WTC11 (cell line): ENCODE measurements at regions not wholly inside any gene's neighbourhood (a gene's known extent, or its start where the extent isn't known, plus 50 kb on each side); places are given as distances from the start of the nearest gene placed in this dataset.

ENCODE experiments used
- ATAC-seq: fragments of 200-7000 bp; cut with Tn5 transposase; 2 replicates; pipeline ENCODE4 v1.10.0; 2021; ENCODE audit warnings: mild to moderate bottlenecking, moderate library complexity
- CTCF ChIA-PET: fragments of 300-600 bp; sonication (Branson Sonifier 250); formaldehyde crosslinking; loops from one replicate; lab custom pipeline; 2021; ENCODE audit warnings: antibody characterized with exemption; lab: Charles Lee
- POLR2A ChIA-PET: fragments of 350-600 bp; sonication (Branson Sonifier 250); formaldehyde crosslinking; loops from one replicate; lab custom pipeline; 2021; ENCODE audit warnings: antibody characterized with exemption; lab: Charles Lee
- DNase-seq: peaks from one replicate; pipeline ENCODE4 v3.0.0; 2021; ENCODE audit warnings: low spot score
- H3K27ac Mint-ChIP-seq: 2 replicates; pipeline ENCODE4 v1.8.0; 2021; ENCODE audit warnings: mixed read lengths
- H3K27me3 Mint-ChIP-seq: 2 replicates; pipeline ENCODE4 v1.8.0; 2021; ENCODE audit warnings: low read depth, mild to moderate bottlenecking, moderate library complexity, mixed read lengths
- H3K36me3 Mint-ChIP-seq: 2 replicates; pipeline ENCODE4 v1.8.0; 2021; ENCODE audit warnings: mixed read lengths
- H3K4me1 Mint-ChIP-seq: 2 replicates; pipeline ENCODE4 v1.8.0; 2022; ENCODE audit warnings: mixed read lengths
- H3K4me3 Mint-ChIP-seq: 2 replicates; pipeline ENCODE4 v1.8.0; 2021; ENCODE audit warnings: mild to moderate bottlenecking, moderate library complexity, mixed read lengths
- H3K9me3 Mint-ChIP-seq: 2 replicates; pipeline ENCODE4 v1.8.0; 2021; ENCODE audit warnings: mixed read lengths
- E2F4 ChIP-seq: sonication (generic); formaldehyde crosslinking; IDR thresholded peaks from 2 replicates; pipeline ENCODE4 v1.8.1; 2022; ENCODE audit warnings: low read depth, mild to moderate bottlenecking, moderate library complexity, missing genetic modification reagents, borderline replicate concordance
- EMX1 ChIP-seq: fragments of 250-450 bp; sonication (Bioruptor Pico); IDR thresholded peaks from 2 replicates; pipeline ENCODE4 v1.8.0; 2021; ENCODE audit warnings: mild to moderate bottlenecking
- ETV6 ChIP-seq: sonication (generic); formaldehyde crosslinking; IDR thresholded peaks from 2 replicates; pipeline ENCODE4 v1.8.1; 2022; ENCODE audit warnings: mild to moderate bottlenecking, missing genetic modification reagents
- FOXK1 ChIP-seq: sonication (generic); formaldehyde crosslinking; IDR thresholded peaks from 2 replicates; pipeline ENCODE4 v1.8.0; 2022; ENCODE audit warnings: mild to moderate bottlenecking, moderate library complexity, missing genetic modification reagents
- GABPB1 ChIP-seq: sonication (generic); formaldehyde crosslinking; IDR thresholded peaks from 2 replicates; pipeline ENCODE4 v1.8.1; 2023; ENCODE audit warnings: mild to moderate bottlenecking, missing genetic modification reagents
- GTF2I ChIP-seq: fragments of 250-450 bp; sonication (Bioruptor Pico); conservative IDR thresholded peaks from 2 replicates; pipeline ENCODE4 v1.4.0; 2021; ENCODE audit warnings: mild to moderate bottlenecking
- JAZF1 ChIP-seq: fragments of 250-450 bp; sonication (Bioruptor Pico); IDR thresholded peaks from 2 replicates; pipeline ENCODE4 v1.9.0; 2021; ENCODE audit warnings: moderate library complexity, mild to moderate bottlenecking, inconsistent platforms
- MAX ChIP-seq: sonication (generic); formaldehyde crosslinking; IDR thresholded peaks from 2 replicates; pipeline ENCODE4 v1.8.0; 2022; ENCODE audit warnings: mild to moderate bottlenecking, missing genetic modification reagents
- MYBL2 ChIP-seq: sonication (generic); formaldehyde crosslinking; IDR thresholded peaks from 2 replicates; pipeline ENCODE4 v1.8.1; 2023; ENCODE audit warnings: mild to moderate bottlenecking, moderate library complexity, missing genetic modification reagents
- NFATC4 ChIP-seq: fragments of 250-450 bp; sonication (Bioruptor Pico); IDR thresholded peaks from 2 replicates; pipeline ENCODE4 v1.9.0; 2021; ENCODE audit warnings: mild to moderate bottlenecking
- NR3C1 ChIP-seq: sonication (generic); formaldehyde crosslinking; conservative IDR thresholded peaks from 2 replicates; pipeline ENCODE4 v1.8.1; 2023; ENCODE audit warnings: low read depth, mild to moderate bottlenecking, missing genetic modification reagents
- RELA ChIP-seq: sonication (generic); formaldehyde crosslinking; IDR thresholded peaks from 2 replicates; pipeline ENCODE4 v1.8.1; 2022; ENCODE audit warnings: missing genetic modification reagents, mild to moderate bottlenecking, borderline replicate concordance
- SMAD3 ChIP-seq: sonication (generic); formaldehyde crosslinking; IDR thresholded peaks from 2 replicates; pipeline ENCODE4 v1.8.0; 2022; ENCODE audit warnings: missing genetic modification reagents, mild to moderate bottlenecking, borderline replicate concordance
- TP53 ChIP-seq: sonication (generic); formaldehyde crosslinking; IDR thresholded peaks from 2 replicates; pipeline ENCODE4 v1.8.1; 2023; ENCODE audit warnings: mild to moderate bottlenecking, missing genetic modification reagents
- ZNF232 ChIP-seq: sonication (generic); formaldehyde crosslinking; IDR thresholded peaks from 2 replicates; pipeline ENCODE4 v1.8.0; 2022; ENCODE audit warnings: mild to moderate bottlenecking, missing genetic modification reagents
- ZNF317 ChIP-seq: sonication (generic); formaldehyde crosslinking; IDR thresholded peaks from 2 replicates; pipeline ENCODE4 v1.8.1; 2023; ENCODE audit warnings: low read depth, mild to moderate bottlenecking, moderate library complexity, missing genetic modification reagents, borderline replicate concordance
- ZNF396 ChIP-seq: fragments of 250-450 bp; sonication (Bioruptor Pico); IDR thresholded peaks from 2 replicates; pipeline ENCODE4 v1.8.0; 2021; ENCODE audit warnings: mild to moderate bottlenecking, moderate library complexity, borderline replicate concordance
- ZNF416 ChIP-seq: fragments of 250-450 bp; sonication (Bioruptor Pico); IDR thresholded peaks from 2 replicates; pipeline ENCODE4 v1.9.0; 2021; ENCODE audit warnings: mild to moderate bottlenecking, inconsistent platforms
- ZNF423 ChIP-seq: fragments of 250-450 bp; sonication (Bioruptor Pico); IDR thresholded peaks from 2 replicates; pipeline ENCODE4 v2.1.2; 2022; ENCODE audit warnings: mild to moderate bottlenecking, moderate library complexity

- no peak for TF ChIP-seq TP53
- no peak for TF ChIP-seq MYBL2
- TF ChIP-seq SMAD3 (CRISPR knock-in tag): no peak
- TF ChIP-seq ZNF317 (CRISPR knock-in tag): no peak
- no peak for TF ChIP-seq ZNF396
- TF ChIP-seq GABPB1 (CRISPR knock-in tag): no peak
Measured at GRCh38 chr1:208631092-208631491, 386.9 kb upstream of the PLXNA2 start (continued).

GRCh38 chr1:208631506-208631905, 387.3 kb upstream of the PLXNA2 start:
- no peaks in the 10 kb centered on the region for H3K36me3 Mint-ChIP-seq
- no peak for TF ChIP-seq JAZF1
- no peak for TF ChIP-seq E2F4 (CRISPR knock-in tag)
- no peak for TF ChIP-seq EMX1 (CRISPR knock-in tag)
- no peak for TF ChIP-seq RELA (CRISPR knock-in tag)
- no peak for TF ChIP-seq ZNF232 (CRISPR knock-in tag)
- no peak for TF ChIP-seq ZNF423 (CRISPR knock-in tag)
- TF ChIP-seq ZNF416 (CRISPR knock-in tag): no peak
- TF ChIP-seq FOXK1: no peak
- TF ChIP-seq MYBL2: no peak
- no peak for TF ChIP-seq SMAD3 (CRISPR knock-in tag)
- no peak overlapping the region for H3K4me3 Mint-ChIP-seq
- H3K9me3 Mint-ChIP-seq: no peaks in the 10 kb centered on the region
- ChIA-PET CTCF (no interaction called here), POLR2A (no interaction called here)
- no peak for DNase-seq
- no peak overlapping the region for H3K27ac Mint-ChIP-seq
- no peaks in the 10 kb centered on the region for H3K27me3 Mint-ChIP-seq
- H3K4me1 Mint-ChIP-seq: no peaks in the 10 kb centered on the region
- no peak for ATAC-seq

GRCh38 chr1:208634346-208635140, 390.4 kb upstream of the PLXNA2 start:
- H3K4me3 Mint-ChIP-seq: no peak overlapping the region
- no peak for TF ChIP-seq RELA (CRISPR knock-in tag)
- TF ChIP-seq ZNF232 (CRISPR knock-in tag): no peak
- TF ChIP-seq, all 79 proteins: peak for 0
- H3K27ac Mint-ChIP-seq: no peak overlapping the region
- DNase-seq (no peak), ATAC-seq (no peak)
- 0 out of 2 replicates have a peak, but pooled peaks cover 3% of the 10 kb centered on the region for H3K9me3 Mint-ChIP-seq
- no peaks in the 10 kb centered on the region for H3K36me3 Mint-ChIP-seq
- H3K27me3 Mint-ChIP-seq: no peaks in the 10 kb centered on the region
- peaks cover 12% of the 10 kb centered on the region for H3K4me1 Mint-ChIP-seq
- ChIA-PET CTCF (no interaction called here), POLR2A (no interaction called here)

GRCh38 chr1:208637181-208637580, 393.0 kb upstream of the PLXNA2 start:
- no peak for TF ChIP-seq MAX (CRISPR knock-in tag)
- Mint-ChIP-seq H3K4me1 (peaks cover 19% of the 10 kb centered on the region), H3K27ac (no peak overlapping the region), H3K27me3 (no peaks in the 10 kb centered on the region), H3K36me3 (no peaks in the 10 kb centered on the region), H3K9me3 (peaks cover 16% of the 10 kb centered on the region), H3K4me3 (no peak overlapping the region)
- ChIA-PET CTCF (interaction anchor here (1.1 kb wide), 1 partner anchor 570 kb away, joined by 4 read pairs; no protein-coding TSS in a partner anchor), POLR2A (no interaction called here)
- DNase-seq (no peak), ATAC-seq (no peak)

- Mint-ChIP-seq H3K36me3 (no peaks in the 10 kb centered on the region), H3K9me3 (peaks cover 16% of the 10 kb centered on the region), H3K4me3 (no peak overlapping the region), H3K4me1 (peaks cover 19% of the 10 kb centered on the region), H3K27me3 (no peaks in the 10 kb centered on the region), H3K27ac (no peak overlapping the region)
- no peak for DNase-seq
- no peak for ATAC-seq
- ChIA-PET CTCF (interaction anchor here (0.9 kb wide), 1 partner anchor 142 kb away, joined by 3 read pairs; no protein-coding TSS in a partner anchor), POLR2A (no interaction called here)
- TF ChIP-seq ETV6 (CRISPR knock-in tag) (no peak), GTF2I (CRISPR knock-in tag) (no peak), NFATC4 (CRISPR knock-in tag) (no peak), NR3C1 (CRISPR knock-in tag) (no peak)
Measured at GRCh38 chr1:208639382-208639781, 395.2 kb upstream of the PLXNA2 start.
